ENCODE measurements at regions not wholly inside any gene's neighbourhood (a gene's known extent, or its start where the extent isn't known, plus 50 kb on each side); places are given as distances from the start of the nearest gene placed in this dataset.

DNA sequence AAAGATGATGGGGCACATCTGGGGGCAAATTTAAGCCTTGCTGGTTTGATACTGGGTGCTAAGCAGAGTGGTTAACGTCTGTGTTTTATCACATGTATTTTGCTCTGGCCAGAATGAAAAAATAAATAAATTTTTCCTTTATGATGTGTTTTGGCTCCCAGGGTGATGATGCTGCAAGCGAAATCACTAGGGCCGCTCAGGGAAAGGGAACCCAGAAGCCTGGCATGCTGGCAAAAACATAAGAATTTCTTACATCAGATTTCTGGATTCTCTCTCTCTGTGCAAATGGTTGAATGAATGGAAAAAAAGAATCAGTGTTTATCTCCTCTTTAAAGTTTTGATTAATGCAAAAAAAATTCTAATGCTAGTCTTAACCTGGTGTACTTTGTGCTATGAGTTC, 1975.2 kb upstream of the C9orf72 start:
- TF ChIP-seq, protein P1, sequence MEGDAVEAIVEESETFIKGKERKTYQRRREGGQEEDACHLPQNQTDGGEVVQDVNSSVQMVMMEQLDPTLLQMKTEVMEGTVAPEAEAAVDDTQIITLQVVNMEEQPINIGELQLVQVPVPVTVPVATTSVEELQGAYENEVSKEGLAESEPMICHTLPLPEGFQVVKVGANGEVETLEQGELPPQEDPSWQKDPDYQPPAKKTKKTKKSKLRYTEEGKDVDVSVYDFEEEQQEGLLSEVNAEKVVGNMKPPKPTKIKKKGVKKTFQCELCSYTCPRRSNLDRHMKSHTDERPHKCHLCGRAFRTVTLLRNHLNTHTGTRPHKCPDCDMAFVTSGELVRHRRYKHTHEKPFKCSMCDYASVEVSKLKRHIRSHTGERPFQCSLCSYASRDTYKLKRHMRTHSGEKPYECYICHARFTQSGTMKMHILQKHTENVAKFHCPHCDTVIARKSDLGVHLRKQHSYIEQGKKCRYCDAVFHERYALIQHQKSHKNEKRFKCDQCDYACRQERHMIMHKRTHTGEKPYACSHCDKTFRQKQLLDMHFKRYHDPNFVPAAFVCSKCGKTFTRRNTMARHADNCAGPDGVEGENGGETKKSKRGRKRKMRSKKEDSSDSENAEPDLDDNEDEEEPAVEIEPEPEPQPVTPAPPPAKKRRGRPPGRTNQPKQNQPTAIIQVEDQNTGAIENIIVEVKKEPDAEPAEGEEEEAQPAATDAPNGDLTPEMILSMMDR (conservative IDR thresholded peaks at IDR 0.05), result no peak
- TF ChIP-seq ZFX (IDR thresholded peaks at IDR 0.05), result no peak

All from C4-2B (cell line).